ENCODE measurements at regions not wholly inside any gene's neighbourhood (a gene's known extent, or its start where the extent isn't known, plus 50 kb on each side); places are given as distances from the start of the nearest gene placed in this dataset.

GRCh38 chr5:5637173-5637572 lies 214.7 kb downstream of the ICE1 start:
- DNase-seq (ENCODE audit: low read depth in 3 of 3): no peak

- no peak for DNase-seq (ENCODE audit: low read depth in 3 of 3)
Measured at GRCh38 chr5:5634817-5635216, 212.3 kb downstream of the ICE1 start.

- DNase-seq (ENCODE audit: low read depth in 3 of 3): no peak
Measured at GRCh38 chr5:5633579-5633978, 211.1 kb downstream of the ICE1 start.

GRCh38 chr5:5632678-5633077 lies 210.2 kb downstream of the ICE1 start:
- no peak for DNase-seq (ENCODE audit: low read depth in 3 of 3)

GRCh38 chr5:5629607-5629978 lies 207.1 kb downstream of the ICE1 start:
- no peak for DNase-seq (ENCODE audit: low read depth in 3 of 3)

GRCh38 chr5:5628866-5629606 lies 206.6 kb downstream of the ICE1 start:
- DNase-seq (ENCODE audit: low read depth in 3 of 3): no peak

- DNase-seq (ENCODE audit: low read depth in 3 of 3): no peak
Measured at GRCh38 chr5:5626412-5626811, 203.9 kb downstream of the ICE1 start.

GRCh38 chr5:5625491-5625890 lies 203.0 kb downstream of the ICE1 start:
- no peak for DNase-seq (ENCODE audit: low read depth in 3 of 3)

GRCh38 chr5:5623397-5623796 lies 200.9 kb downstream of the ICE1 start:
- no peak for DNase-seq (ENCODE audit: low read depth in 3 of 3)

GRCh38 chr5:5622806-5623205 lies 200.3 kb downstream of the ICE1 start:
- no peak for DNase-seq (ENCODE audit: low read depth in 3 of 3)

- DNase-seq (ENCODE audit: low read depth in 3 of 3): no peak
Measured at GRCh38 chr5:5619546-5619945, 197.1 kb downstream of the ICE1 start.

GRCh38 chr5:5617024-5617423 lies 194.5 kb downstream of the ICE1 start:
- no peak for DNase-seq (ENCODE audit: low read depth in 3 of 3)

GRCh38 chr5:5616247-5616895 lies 193.9 kb downstream of the ICE1 start:
- DNase-seq (ENCODE audit: low read depth in 3 of 3): no peak

GRCh38 chr5:5615569-5615968 lies 193.1 kb downstream of the ICE1 start:
- no peak for DNase-seq (ENCODE audit: low read depth in 3 of 3)

GRCh38 chr5:5613261-5613990 lies 190.9 kb downstream of the ICE1 start:
- no peak for DNase-seq (ENCODE audit: low read depth in 3 of 3)

- no peak for DNase-seq (ENCODE audit: low read depth in 3 of 3)
Measured at GRCh38 chr5:5612096-5612495, 189.6 kb downstream of the ICE1 start.

GRCh38 chr5:5609935-5610334 lies 187.5 kb downstream of the ICE1 start:
- DNase-seq (ENCODE audit: low read depth in 3 of 3): no peak

- no peak for DNase-seq (ENCODE audit: low read depth in 3 of 3)
Measured at GRCh38 chr5:5605170-5605764, 182.8 kb downstream of the ICE1 start.

GRCh38 chr5:5602554-5602953 lies 180.1 kb downstream of the ICE1 start:
- no peak for DNase-seq (ENCODE audit: low read depth in 3 of 3)

GRCh38 chr5:5598547-5599113 lies 176.2 kb downstream of the ICE1 start:
- DNase-seq (ENCODE audit: low read depth in 3 of 3): no peak

GRCh38 chr5:5593391-5593790 lies 170.9 kb downstream of the ICE1 start:
- no peak for DNase-seq (ENCODE audit: low read depth in 3 of 3)

GRCh38 chr5:5592541-5592940 lies 170.1 kb downstream of the ICE1 start:
- no peak for DNase-seq (ENCODE audit: low read depth in 3 of 3)

All from stimulated activated CD4-positive, alpha-beta T cell treated with anti-CD3 and anti-CD28 coated beads, TNF-alpha, amount 100 ng/mL, for 4 hours (primary cell).